Effector memory CD4-positive, alpha-beta T cell (primary cell): ENCODE measurements at regions not wholly inside any gene's neighbourhood (a gene's known extent, or its start where the extent isn't known, plus 50 kb on each side); places are given as distances from the start of the nearest gene placed in this dataset.

Source experiments
- DNase-seq, 3 donors: peaks; one replicate each; pipeline ENCODE4 v3.0.0-alpha.2; 2020
- H3K27ac ChIP-seq: 2 replicates; pipeline ENCODE4 v1.7.0; 2013; ENCODE audit warnings: mild to moderate bottlenecking, low read length, moderate library complexity; ENCODE audit not compliant: insufficient read depth, poor library complexity, severe bottlenecking
- H3K27me3 ChIP-seq: replicated peaks from 2 replicates; pipeline ENCODE4 v1.7.0; 2013; ENCODE audit warnings: mild to moderate bottlenecking, low read length; ENCODE audit not compliant: insufficient read depth, control insufficient read depth, poor library complexity, severe bottlenecking
- H3K36me3 ChIP-seq: 2 replicates; pipeline ENCODE4 v1.7.0; 2013; ENCODE audit warnings: mild to moderate bottlenecking, low read length, moderate library complexity; ENCODE audit not compliant: control insufficient read depth, insufficient read depth
- H3K4me1 ChIP-seq: 2 replicates; pipeline ENCODE4 v1.7.0; 2013; ENCODE audit warnings: low read length, mild to moderate bottlenecking; ENCODE audit not compliant: control insufficient read depth, insufficient read depth, poor library complexity, severe bottlenecking
- H3K4me3 ChIP-seq: 2 replicates; pipeline ENCODE4 v1.7.0; 2013; ENCODE audit warnings: low read length, low read depth, mild to moderate bottlenecking; ENCODE audit not compliant: insufficient read depth, poor library complexity, severe bottlenecking
- H3K9me3 ChIP-seq: 2 replicates; pipeline ENCODE4 v1.7.0; 2013; ENCODE audit warnings: mild to moderate bottlenecking, low read length, moderate library complexity; ENCODE audit not compliant: control insufficient read depth

- H3K4me1 ChIP-seq: no peaks in the 10 kb centered on the region
- H3K36me3 ChIP-seq: no peaks in the 10 kb centered on the region
- no peaks in the 10 kb centered on the region for H3K9me3 ChIP-seq
- no peak overlapping the region for H3K4me3 ChIP-seq
- no peaks in the 10 kb centered on the region for H3K27me3 ChIP-seq
- H3K27ac ChIP-seq: no peak overlapping the region
- DNase-seq: no peak
These were observed 482.0 kb upstream of the LRRTM1 start for GRCh38 chr2:80786584-80786983.

- H3K9me3 ChIP-seq: peaks cover 4% of the 10 kb centered on the region
- H3K27ac ChIP-seq: no peak overlapping the region
- DNase-seq: no peak
- H3K27me3 ChIP-seq: no peaks in the 10 kb centered on the region
- H3K36me3 ChIP-seq: no peaks in the 10 kb centered on the region
- no peaks in the 10 kb centered on the region for H3K4me1 ChIP-seq
- H3K4me3 ChIP-seq: no peak overlapping the region
These were observed 474.2 kb upstream of the LRRTM1 start for GRCh38 chr2:80778704-80779103.

GRCh38 chr2:80748592-80748991 lies 444.0 kb upstream of the LRRTM1 start:
- Histone ChIP-seq H3K4me1 (no peaks in the 10 kb centered on the region), H3K36me3 (no peaks in the 10 kb centered on the region), H3K4me3 (no peak overlapping the region), H3K27ac (no peak overlapping the region), H3K27me3 (no peaks in the 10 kb centered on the region), H3K9me3 (no peaks in the 10 kb centered on the region)
- no peak for DNase-seq

- Histone ChIP-seq H3K9me3 (no peaks in the 10 kb centered on the region), H3K4me1 (no peaks in the 10 kb centered on the region), H3K27ac (no peak overlapping the region), H3K4me3 (no peak overlapping the region), H3K36me3 (no peaks in the 10 kb centered on the region), H3K27me3 (no peaks in the 10 kb centered on the region)
- no peak for DNase-seq
These were observed 432.5 kb upstream of the LRRTM1 start for GRCh38 chr2:80737047-80737446.

GRCh38 chr2:80725001-80725400 lies 420.4 kb upstream of the LRRTM1 start:
- Histone ChIP-seq H3K4me1 (no peaks in the 10 kb centered on the region), H3K9me3 (no peaks in the 10 kb centered on the region), H3K27me3 (no peaks in the 10 kb centered on the region), H3K4me3 (no peak overlapping the region), H3K36me3 (no peaks in the 10 kb centered on the region), H3K27ac (no peak overlapping the region)
- DNase-seq: no peak

GRCh38 chr2:80722803-80723202 lies 418.3 kb upstream of the LRRTM1 start:
- DNase-seq: no peak
- no peak overlapping the region for H3K27ac ChIP-seq
- no peak overlapping the region for H3K4me3 ChIP-seq
- H3K36me3 ChIP-seq: no peaks in the 10 kb centered on the region
- H3K27me3 ChIP-seq: no peaks in the 10 kb centered on the region
- H3K9me3 ChIP-seq: no peaks in the 10 kb centered on the region
- no peaks in the 10 kb centered on the region for H3K4me1 ChIP-seq

- Histone ChIP-seq H3K9me3 (no peaks in the 10 kb centered on the region), H3K36me3 (no peaks in the 10 kb centered on the region), H3K27ac (no peak overlapping the region), H3K4me3 (no peak overlapping the region), H3K27me3 (no peaks in the 10 kb centered on the region), H3K4me1 (no peaks in the 10 kb centered on the region)
- DNase-seq: no peak
These were observed 415.1 kb upstream of the LRRTM1 start for GRCh38 chr2:80719607-80720006.

GRCh38 chr2:80715433-80715832 lies 410.9 kb upstream of the LRRTM1 start:
- H3K36me3 ChIP-seq: no peaks in the 10 kb centered on the region
- no peaks in the 10 kb centered on the region for H3K27me3 ChIP-seq
- no peak overlapping the region for H3K4me3 ChIP-seq
- H3K9me3 ChIP-seq: no peaks in the 10 kb centered on the region
- DNase-seq: no peak
- H3K27ac ChIP-seq: no peak overlapping the region
- no peaks in the 10 kb centered on the region for H3K4me1 ChIP-seq

GRCh38 chr2:80711915-80712314 lies 407.4 kb upstream of the LRRTM1 start:
- Histone ChIP-seq H3K4me3 (no peak overlapping the region), H3K9me3 (no peaks in the 10 kb centered on the region), H3K4me1 (no peaks in the 10 kb centered on the region), H3K27me3 (no peaks in the 10 kb centered on the region), H3K36me3 (no peaks in the 10 kb centered on the region), H3K27ac (no peak overlapping the region)
- no peak for DNase-seq

GRCh38 chr2:80706951-80707350 lies 402.4 kb upstream of the LRRTM1 start:
- DNase-seq: no peak
- no peak overlapping the region for H3K4me3 ChIP-seq
- no peaks in the 10 kb centered on the region for H3K27me3 ChIP-seq
- H3K36me3 ChIP-seq: no peaks in the 10 kb centered on the region
- H3K27ac ChIP-seq: no peak overlapping the region
- H3K9me3 ChIP-seq: no peaks in the 10 kb centered on the region
- no peaks in the 10 kb centered on the region for H3K4me1 ChIP-seq

GRCh38 chr2:80706541-80706940 lies 402.0 kb upstream of the LRRTM1 start:
- Histone ChIP-seq H3K36me3 (no peaks in the 10 kb centered on the region), H3K27me3 (no peaks in the 10 kb centered on the region), H3K4me3 (no peak overlapping the region), H3K9me3 (no peaks in the 10 kb centered on the region), H3K27ac (no peak overlapping the region), H3K4me1 (no peaks in the 10 kb centered on the region)
- DNase-seq: no peak
